PC-3 (cell line): ENCODE measurements at regions not wholly inside any gene's neighbourhood (a gene's known extent, or its start where the extent isn't known, plus 50 kb on each side); places are given as distances from the start of the nearest gene placed in this dataset.

Experiments used
- ATAC-seq: fragments of 200-7000 bp; cut with Tn5 transposase; 2 replicates; pipeline ENCODE4 v1.9.1; 2020; ENCODE audit warnings: mild to moderate bottlenecking, moderate library complexity
- BruUV-seq: library from RNA; stranded (reverse); fragments of 400-500 nt; replicated peaks from 2 replicates; lab custom pipeline; 2021; lab: Mats Ljungman, UMichigan
- CTCF ChIA-PET: fragments of 300-600 bp; sonication (Branson Sonifier 250); formaldehyde crosslinking; loops from one replicate; lab custom pipeline; 2022; ENCODE audit warnings: antibody characterized with exemption; lab: Charles Lee
- POLR2A ChIA-PET: fragments of 300-600 bp; sonication (Branson Sonifier 250); formaldehyde crosslinking; loops from one replicate; lab custom pipeline; 2022; ENCODE audit warnings: antibody characterized with exemption; ENCODE audit not compliant: unreplicated experiment; lab: Charles Lee
- DNase-seq: peaks from one replicate; pipeline ENCODE4 v3.0.0-alpha.2; 2015
- H2AFZ ChIP-seq: fragments of 300-600 bp; sonication (generic); 2 replicates; pipeline ENCODE4 v1.6.0; 2016; ENCODE audit warnings: antibody characterized with exemption, low read length
- H3F3A ChIP-seq: fragments of 300-600 bp; sonication (generic); one replicate; pipeline ENCODE4 v1.6.0; 2017; ENCODE audit warnings: antibody characterized with exemption, low read length, control low read depth, mild to moderate bottlenecking; ENCODE audit not compliant: unreplicated experiment
- H3K27ac ChIP-seq: fragments of 300-600 bp; sonication (generic); 2 replicates; pipeline ENCODE4 v1.5.1; 2016; ENCODE audit warnings: mild to moderate bottlenecking, low read length
- H3K27me3 ChIP-seq: fragments of 300-600 bp; sonication (generic); 2 replicates; pipeline ENCODE4 v1.6.1; 2016; ENCODE audit warnings: low read length, mixed read lengths
- H3K36me3 ChIP-seq: fragments of 300-600 bp; sonication (generic); 2 replicates; pipeline ENCODE4 v1.6.1; 2016; ENCODE audit warnings: low read depth, mixed run types, low read length, mixed read lengths
- H3K4me1 ChIP-seq: fragments of 300-600 bp; sonication (generic); 2 replicates; pipeline ENCODE4 v1.5.1; 2016; ENCODE audit warnings: low read length; ENCODE audit not compliant: insufficient read depth
- H3K4me2 ChIP-seq: fragments of 300-600 bp; sonication (generic); 2 replicates; pipeline ENCODE4 v1.6.0; 2016; ENCODE audit warnings: low read length
- H3K4me3 ChIP-seq: fragments of 300-600 bp; sonication (generic); 2 replicates; pipeline ENCODE4 v1.5.1; 2016; ENCODE audit warnings: mild to moderate bottlenecking, low read length, mixed read lengths
- H3K79me2 ChIP-seq: fragments of 300-600 bp; sonication (generic); 2 replicates; pipeline ENCODE4 v1.6.1; 2017; ENCODE audit warnings: low read length, mixed read lengths
- H3K9ac ChIP-seq: fragments of 300-600 bp; sonication (generic); 2 replicates; pipeline ENCODE4 v1.6.0; 2016; ENCODE audit warnings: mild to moderate bottlenecking, low read length
- H3K9me2 ChIP-seq: fragments of 300-600 bp; sonication (generic); replicated peaks from 2 replicates; pipeline ENCODE4 v1.6.1; 2016; ENCODE audit warnings: mixed run types, low read length, mixed read lengths
- H3K9me3 ChIP-seq: fragments of 300-600 bp; sonication (generic); 2 replicates; pipeline ENCODE4 v1.6.1; 2016; ENCODE audit warnings: low read length, mixed read lengths
- H4K20me1 ChIP-seq: fragments of 300-600 bp; sonication (generic); 2 replicates; pipeline ENCODE4 v1.6.1; 2016; ENCODE audit warnings: low read length, mixed read lengths
- CTCF ChIP-seq: fragments of 300-600 bp; sonication (generic); conservative IDR thresholded peaks from 2 replicates; pipeline ENCODE4 v1.5.1; 2017; ENCODE audit warnings: antibody characterized with exemption, low read depth, mild to moderate bottlenecking, low read length
- EZH2 ChIP-seq: fragments of 300-600 bp; sonication (generic); IDR thresholded peaks from one replicate; pipeline ENCODE4 v1.6.1; 2017; ENCODE audit warnings: antibody characterized with exemption, mild to moderate bottlenecking, low read length; ENCODE audit not compliant: unreplicated experiment
- EZH2phosphoT487 ChIP-seq: fragments of 300-600 bp; sonication (generic); IDR thresholded peaks from 2 replicates; pipeline ENCODE4 v1.6.1; 2018; ENCODE audit warnings: mild to moderate bottlenecking, antibody characterized with exemption, low read length, borderline replicate concordance
- intact Hi-C: fragments of 100-400 bp; cut with micrococcal nuclease; formaldehyde crosslinking; loops from 2 replicates; pipeline ENCODE4 v1.9.0; 2023

DNA sequence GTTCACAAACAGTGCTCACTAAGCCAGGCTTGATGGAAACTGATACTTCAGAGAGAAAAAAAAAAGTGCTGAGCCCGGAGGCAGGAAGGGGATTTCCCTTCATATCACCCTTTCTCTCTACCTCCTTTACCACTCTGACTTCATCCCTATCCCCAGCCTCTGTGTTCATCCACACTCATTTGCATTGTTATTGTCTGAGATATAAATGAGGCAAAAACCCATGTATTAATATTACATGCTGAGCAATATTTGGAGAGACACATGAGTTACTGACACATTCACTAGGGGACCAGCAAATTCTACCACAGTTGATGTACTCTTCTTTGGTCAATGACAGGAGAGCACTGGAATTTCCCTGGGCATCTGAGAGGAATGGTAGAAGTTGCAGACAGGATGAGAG lies 175.8 kb downstream of the TNFSF18 start:
- Histone ChIP-seq H4K20me1 (no peaks in the 10 kb centered on the region), H3K79me2 (no peaks in the 10 kb centered on the region), H3K27ac (no peak overlapping the region), H3K9me3 (no peaks in the 10 kb centered on the region), H3K4me1 (peaks cover 8% of the 10 kb centered on the region), H3K4me2 (no peak overlapping the region), H3F3A (no peaks in the 10 kb centered on the region), H3K36me3 (no peaks in the 10 kb centered on the region), H3K27me3 (no peaks in the 10 kb centered on the region), H3K9me2 (peaks cover 6% of the 10 kb centered on the region; the same call in 1 of the 2 replicates), H2AFZ (no peak overlapping the region), H3K9ac (no peak overlapping the region), H3K4me3 (no peak overlapping the region)
- DNase-seq (peak; percentile 46), ATAC-seq (no peak)
- intact Hi-C loops: no loop called here
- ChIA-PET CTCF (no interaction called here), POLR2A (no interaction called here)
- no peak for TF ChIP-seq CTCF
- no TSS peak for BruUV-seq

- Histone ChIP-seq H3K9ac (no peak overlapping the region), H3K36me3 (no peaks in the 10 kb centered on the region), H3K9me2 (0 out of 2 replicates have a peak, but pooled peaks cover 6% of the 10 kb centered on the region), H2AFZ (no peak overlapping the region), H3K4me2 (no peak overlapping the region), H3K27ac (no peak overlapping the region), H4K20me1 (no peaks in the 10 kb centered on the region), H3K79me2 (no peaks in the 10 kb centered on the region), H3K4me1 (peaks cover 6% of the 10 kb centered on the region), H3K27me3 (no peaks in the 10 kb centered on the region), H3K4me3 (no peak overlapping the region), H3K9me3 (no peaks in the 10 kb centered on the region), H3F3A (no peaks in the 10 kb centered on the region)
- intact Hi-C loops: no loop called here
- TF ChIP-seq EZH2phosphoT487 (no peak), EZH2 (no peak), CTCF (no peak)
- CTCF ChIA-PET: no interaction called here
- DNase-seq (peak; percentile 54), ATAC-seq (peak; percentile 39)
- POLR2A ChIA-PET: no interaction called here
- no TSS peak for BruUV-seq
These were observed 174.8 kb downstream of the TNFSF18 start for GRCh38 chr1:172875892-172876291.

- Histone ChIP-seq H3K27ac (no peak overlapping the region), H3K4me2 (no peak overlapping the region), H3K9me3 (no peaks in the 10 kb centered on the region), H3K27me3 (no peaks in the 10 kb centered on the region), H3K4me1 (peaks cover 40% of the 10 kb centered on the region), H3K9me2 (no peaks in the 10 kb centered on the region), H2AFZ (no peak overlapping the region), H3F3A (no peaks in the 10 kb centered on the region), H3K9ac (no peak overlapping the region), H3K79me2 (no peaks in the 10 kb centered on the region), H3K4me3 (no peak overlapping the region), H4K20me1 (no peaks in the 10 kb centered on the region), H3K36me3 (no peaks in the 10 kb centered on the region)
- CTCF ChIA-PET: no interaction called here
- DNase-seq (peak; percentile 39), ATAC-seq (no peak)
- POLR2A ChIA-PET: no interaction called here
- TF ChIP-seq EZH2phosphoT487 (no peak), EZH2 (no peak), CTCF (no peak)
- no TSS peak for BruUV-seq
- intact Hi-C loops: no loop called here
These were observed 168.4 kb downstream of the TNFSF18 start for GRCh38 chr1:172882385-172882784.
